HG02642 (cell line): ENCODE measurements at regions not wholly inside any gene's neighbourhood (a gene's known extent, or its start where the extent isn't known, plus 50 kb on each side); places are given as distances from the start of the nearest gene placed in this dataset.

ENCODE experiments used
- ATAC-seq: cut with Tn5 transposase; IDR thresholded peaks from one replicate; pipeline ENCODE4 v1.9.1; 2021; ENCODE audit warnings: mild to moderate bottlenecking; ENCODE audit not compliant: unreplicated experiment, poor library complexity

- no peak for ATAC-seq
Observed at GRCh38 chr15:67892559-67893377, 52.9 kb upstream of the RNU6-1 start.

GRCh38 chr15:67895237-67895636 is 55.4 kb upstream of the RNU6-1 start:
- ATAC-seq = no peak

GRCh38 chr15:67897646-67898339 is 57.9 kb upstream of the RNU6-1 start:
- ATAC-seq = no peak

- ATAC-seq = no peak
Observed at GRCh38 chr15:67899596-67900283, 59.9 kb upstream of the RNU6-1 start.

GRCh38 chr15:67900621-67901147 is 60.8 kb upstream of the RNU6-1 start:
- ATAC-seq = no peak

- ATAC-seq = no peak
Observed at GRCh38 chr15:67901922-67902321, 62.1 kb upstream of the RNU6-1 start.

- ATAC-seq = no peak
Observed at GRCh38 chr15:67902579-67903009, 62.7 kb upstream of the RNU6-1 start.

- no peak for ATAC-seq
Observed at GRCh38 chr15:67903708-67904107, 63.9 kb upstream of the RNU6-1 start.

GRCh38 chr15:67905628-67906027 is 65.8 kb upstream of the RNU6-1 start:
- no peak for ATAC-seq

- no peak for ATAC-seq
Observed at GRCh38 chr15:67906382-67906781, 66.5 kb upstream of the RNU6-1 start.

- no peak for ATAC-seq
Observed at GRCh38 chr15:67907184-67907723, 67.4 kb upstream of the RNU6-1 start.

- ATAC-seq = no peak
Observed at GRCh38 chr15:67908756-67909155, 68.9 kb upstream of the RNU6-1 start.

- ATAC-seq = no peak
Observed at GRCh38 chr15:67911727-67912126, 71.9 kb upstream of the RNU6-1 start.

GRCh38 chr15:67914028-67914427 is 74.2 kb upstream of the RNU6-1 start:
- no peak for ATAC-seq

GRCh38 chr15:67914537-67915460 is 75.0 kb upstream of the RNU6-1 start:
- ATAC-seq = no peak

- ATAC-seq = no peak
Observed at GRCh38 chr15:67915461-67916374, 75.9 kb upstream of the RNU6-1 start.

- ATAC-seq = no peak
Observed at GRCh38 chr15:67916565-67916964, 76.7 kb upstream of the RNU6-1 start.

- no peak for ATAC-seq
Observed at GRCh38 chr15:67917037-67917436, 77.2 kb upstream of the RNU6-1 start.

- ATAC-seq = no peak
Observed at GRCh38 chr15:67917636-67918035, 77.8 kb upstream of the RNU6-1 start.
